Ectodermal cell (in vitro differentiated cells): ENCODE measurements at regions not wholly inside any gene's neighbourhood (a gene's known extent, or its start where the extent isn't known, plus 50 kb on each side); places are given as distances from the start of the nearest gene placed in this dataset.

Experiments used
- H3K27ac ChIP-seq: 2 replicates; pipeline ENCODE4 v1.7.0; 2013; ENCODE audit warnings: mild to moderate bottlenecking, low read depth, low read length; ENCODE audit not compliant: insufficient read depth, poor library complexity, severe bottlenecking
- H3K27me3 ChIP-seq: 2 replicates; pipeline ENCODE4 v1.7.0; 2013; ENCODE audit warnings: mild to moderate bottlenecking, low read length; ENCODE audit not compliant: insufficient read depth, control insufficient read depth, poor library complexity, severe bottlenecking
- H3K36me3 ChIP-seq: one replicate; pipeline ENCODE4 v1.7.0; 2013; ENCODE audit warnings: low read length; ENCODE audit not compliant: control insufficient read depth, insufficient read depth
- H3K4me1 ChIP-seq: one replicate; pipeline ENCODE4 v1.7.0; 2013; ENCODE audit warnings: low read length; ENCODE audit not compliant: control insufficient read depth, insufficient read depth
- H3K4me3 ChIP-seq: 2 replicates; pipeline ENCODE4 v1.7.0; 2013; ENCODE audit warnings: low read depth, low read length, control low read depth; ENCODE audit not compliant: insufficient read depth
- H3K9me3 ChIP-seq: 2 replicates; pipeline ENCODE4 v1.7.0; 2013; ENCODE audit warnings: mild to moderate bottlenecking, low read length, moderate library complexity; ENCODE audit not compliant: control insufficient read depth
- WGBS, 2 experiments: methylation state at CpG; one replicate each; pipeline ENCODE4 v1.1.7; 2013; ENCODE audit warnings: missing lambda C conversion rate in 2 of 2; 5-methylcytosine and 5-hydroxymethylcytosine counted together

DNA sequence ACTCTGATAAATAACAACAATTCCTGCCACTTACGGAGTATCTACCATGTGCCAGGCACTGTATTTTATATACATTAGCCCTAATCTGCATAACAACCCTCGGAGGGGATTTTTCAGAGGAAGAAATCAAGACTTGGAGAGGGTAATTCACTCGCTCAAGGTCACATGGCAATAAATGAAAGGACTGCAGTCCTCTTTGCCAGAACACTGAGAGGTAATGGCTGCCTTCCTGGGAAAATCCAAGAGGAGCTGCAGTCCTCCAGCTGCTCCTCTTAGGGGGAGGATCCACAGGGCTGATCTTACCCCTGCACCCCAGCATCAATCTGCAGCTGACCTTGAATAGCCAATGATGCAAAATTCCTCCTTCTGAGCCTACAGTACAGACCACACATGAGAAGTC, 114.1 kb upstream of the RPL38 start:
- Histone ChIP-seq H3K27ac (no peak overlapping the region), H3K36me3 (no peaks in the 10 kb centered on the region), H3K9me3 (no peaks in the 10 kb centered on the region), H3K4me1 (no peaks in the 10 kb centered on the region), H3K27me3 (no peaks in the 10 kb centered on the region), H3K4me3 (no peak overlapping the region)
- WGBS, 2 experiments, result 91 to 94% methylated on average over 3 of the region's 3 CpGs

GRCh38 chr17:74089869-74090464, 113.5 kb upstream of the RPL38 start:
- Histone ChIP-seq H3K36me3 (no peaks in the 10 kb centered on the region), H3K4me3 (no peak overlapping the region), H3K9me3 (no peaks in the 10 kb centered on the region), H3K27ac (no peak overlapping the region), H3K27me3 (no peaks in the 10 kb centered on the region), H3K4me1 (no peaks in the 10 kb centered on the region)
- 35 to 36% methylated on average over 4 of the region's 4 CpGs for WGBS, 2 experiments

- no peak overlapping the region for H3K27ac ChIP-seq
- no peak overlapping the region for H3K4me3 ChIP-seq
- H3K4me1 ChIP-seq, result peaks cover under 1% of the 10 kb centered on the region
- H3K27me3 ChIP-seq, result no peaks in the 10 kb centered on the region
- H3K36me3 ChIP-seq, result no peaks in the 10 kb centered on the region
- no peaks in the 10 kb centered on the region for H3K9me3 ChIP-seq
Measured at GRCh38 chr17:74094651-74095050, 108.8 kb upstream of the RPL38 start.

DNA sequence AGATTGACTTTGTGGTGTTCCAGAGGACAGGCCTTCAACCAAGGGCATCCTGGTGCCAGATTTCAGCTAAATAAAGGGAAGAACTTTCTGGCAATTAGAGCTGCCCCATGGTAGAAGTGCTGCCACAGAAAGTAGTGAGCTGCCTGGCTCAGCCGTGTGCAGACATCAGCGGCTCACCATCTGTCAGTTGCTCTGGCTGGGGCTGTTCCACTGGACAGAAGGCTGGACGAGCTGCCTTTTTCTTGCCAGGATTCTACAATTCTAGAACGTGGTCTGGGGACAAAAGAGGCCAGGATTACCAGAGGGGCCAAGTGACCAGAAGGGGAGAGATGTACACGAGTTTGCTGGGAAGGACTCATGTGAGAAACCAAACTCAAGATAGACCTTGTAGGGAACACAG, 107.0 kb upstream of the RPL38 start:
- Histone ChIP-seq H3K36me3 (no peaks in the 10 kb centered on the region), H3K4me1 (peaks cover 7% of the 10 kb centered on the region), H3K9me3 (no peaks in the 10 kb centered on the region), H3K27ac (no peak overlapping the region), H3K4me3 (no peak overlapping the region), H3K27me3 (no peaks in the 10 kb centered on the region)
- WGBS, 2 experiments, result 89 to 91% methylated on average over 5 of the region's 5 CpGs

- Histone ChIP-seq H3K4me3 (no peak overlapping the region), H3K36me3 (no peaks in the 10 kb centered on the region), H3K4me1 (peaks cover 7% of the 10 kb centered on the region), H3K27ac (no peak overlapping the region), H3K27me3 (no peaks in the 10 kb centered on the region), H3K9me3 (no peaks in the 10 kb centered on the region)
- WGBS, 2 experiments, result 91% methylated on average over 14 of the region's 14 CpGs
Measured at GRCh38 chr17:74097450-74098135, 105.9 kb upstream of the RPL38 start.

DNA sequence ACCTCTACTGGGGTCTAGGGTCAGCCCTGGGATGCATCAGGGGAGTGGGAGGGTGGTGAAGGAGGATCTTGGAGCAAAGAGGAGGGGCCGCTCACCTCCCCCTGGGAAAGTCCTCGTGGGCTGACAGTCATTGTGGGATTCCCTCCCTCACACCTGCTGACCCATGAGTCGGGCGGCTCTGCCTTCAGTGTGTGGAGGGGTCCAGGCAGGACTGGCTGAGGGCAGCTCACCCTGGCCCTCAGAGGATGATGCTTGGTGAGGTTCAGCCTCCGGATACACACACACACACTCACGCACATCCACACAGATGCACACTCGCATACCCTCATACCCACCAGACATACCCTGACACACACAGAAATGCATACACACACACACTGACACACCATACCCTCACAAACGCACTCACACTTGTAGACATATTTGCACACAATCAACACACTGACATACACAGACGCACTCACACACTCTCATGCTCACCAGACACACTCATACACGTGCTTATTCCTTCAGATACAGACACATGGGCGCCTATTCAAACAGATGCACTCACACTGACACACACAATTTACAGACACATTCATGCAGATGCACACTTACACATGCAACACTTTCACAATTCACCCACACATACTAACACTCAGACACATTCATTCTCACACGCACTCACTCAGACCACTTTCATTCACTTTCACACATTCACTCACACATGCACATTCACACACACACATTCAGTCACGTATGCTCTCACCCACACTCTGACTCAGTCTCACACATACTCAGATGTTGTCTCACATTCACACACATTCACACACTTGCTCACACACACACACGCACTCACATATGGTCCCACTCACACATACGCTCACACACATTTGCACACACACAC, 105.1 kb upstream of the RPL38 start:
- no peaks in the 10 kb centered on the region for H3K9me3 ChIP-seq
- peaks cover 7% of the 10 kb centered on the region for H3K4me1 ChIP-seq
- WGBS, 2 experiments, result 85 to 91% methylated on average over 15 of the region's 15 CpGs
- no peaks in the 10 kb centered on the region for H3K36me3 ChIP-seq
- H3K4me3 ChIP-seq, result no peak overlapping the region
- H3K27ac ChIP-seq, result no peak overlapping the region
- no peaks in the 10 kb centered on the region for H3K27me3 ChIP-seq

DNA sequence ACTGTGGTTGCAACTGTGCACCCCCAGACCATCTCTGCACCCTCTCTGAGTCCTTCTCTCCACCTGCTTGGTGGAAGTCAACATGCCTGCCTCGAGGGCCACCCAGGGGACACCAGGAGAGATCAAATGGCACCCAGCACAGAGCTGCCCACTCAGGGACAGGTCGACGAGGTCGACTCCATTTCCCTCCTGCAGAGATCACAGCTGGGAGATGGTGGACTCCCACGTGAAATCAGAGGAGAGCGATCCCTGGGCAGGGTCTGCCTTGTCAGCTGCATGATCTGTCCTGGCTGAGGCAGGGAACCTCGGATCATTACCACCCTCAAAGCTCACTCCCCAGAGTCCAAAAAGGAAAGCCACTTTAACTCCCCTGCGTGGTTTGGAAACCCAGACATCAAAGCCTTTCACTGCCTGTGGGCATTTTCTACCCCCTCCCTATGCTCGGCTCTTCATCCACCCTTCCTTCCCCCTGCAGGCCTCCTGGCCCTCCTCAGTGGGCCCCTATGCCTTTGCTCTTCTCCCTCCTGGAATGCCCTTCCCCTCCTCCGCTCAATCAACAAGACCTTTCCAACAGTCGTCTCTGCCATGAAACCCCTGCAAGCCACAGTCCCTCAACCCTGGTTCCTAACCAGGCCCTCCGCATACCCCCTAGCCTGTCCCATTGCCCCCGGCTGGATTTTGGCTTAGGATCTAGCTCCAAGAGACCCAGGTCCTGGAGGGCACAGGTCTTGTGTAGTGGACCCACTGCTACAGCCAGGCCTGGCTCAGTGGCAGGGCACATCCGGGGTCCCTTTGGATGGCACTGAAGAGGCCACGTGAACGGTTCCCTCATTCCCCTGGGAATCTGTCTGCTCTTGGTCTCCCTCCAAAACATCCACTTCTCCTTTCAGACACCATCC, 103.8 kb upstream of the RPL38 start:
- Histone ChIP-seq H3K4me1 (peaks cover 7% of the 10 kb centered on the region), H3K27me3 (no peaks in the 10 kb centered on the region), H3K9me3 (no peaks in the 10 kb centered on the region), H3K36me3 (no peaks in the 10 kb centered on the region), H3K4me3 (no peak overlapping the region), H3K27ac (no peak overlapping the region)
- WGBS, 2 experiments, result 69 to 73% methylated on average over 16 of the region's 16 CpGs

DNA sequence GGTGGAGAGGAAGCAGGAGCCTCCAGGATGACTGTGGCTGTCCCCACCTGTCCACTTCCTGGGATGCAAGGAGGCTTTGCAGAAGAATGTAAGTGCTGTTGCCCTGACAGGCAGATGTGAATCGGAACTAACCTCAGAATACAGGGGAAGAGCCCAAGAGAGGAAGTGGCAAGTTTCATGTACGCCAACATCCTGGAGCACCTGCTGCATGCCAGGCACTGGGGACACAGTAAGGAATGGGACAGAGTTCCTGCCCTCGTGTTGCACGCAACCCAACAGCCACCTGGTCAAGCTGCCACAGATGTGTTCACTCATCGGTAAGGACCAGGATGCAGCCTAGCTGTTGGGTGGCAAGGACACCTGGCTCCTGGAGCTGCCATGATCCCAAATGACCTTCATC, 98.6 kb upstream of the RPL38 start:
- Histone ChIP-seq H3K4me3 (no peak overlapping the region), H3K9me3 (no peaks in the 10 kb centered on the region), H3K27me3 (no peaks in the 10 kb centered on the region), H3K27ac (no peak overlapping the region), H3K4me1 (peaks cover 12% of the 10 kb centered on the region), H3K36me3 (no peaks in the 10 kb centered on the region)
- 92 to 94% methylated on average over 5 of the region's 5 CpGs for WGBS, 2 experiments

DNA sequence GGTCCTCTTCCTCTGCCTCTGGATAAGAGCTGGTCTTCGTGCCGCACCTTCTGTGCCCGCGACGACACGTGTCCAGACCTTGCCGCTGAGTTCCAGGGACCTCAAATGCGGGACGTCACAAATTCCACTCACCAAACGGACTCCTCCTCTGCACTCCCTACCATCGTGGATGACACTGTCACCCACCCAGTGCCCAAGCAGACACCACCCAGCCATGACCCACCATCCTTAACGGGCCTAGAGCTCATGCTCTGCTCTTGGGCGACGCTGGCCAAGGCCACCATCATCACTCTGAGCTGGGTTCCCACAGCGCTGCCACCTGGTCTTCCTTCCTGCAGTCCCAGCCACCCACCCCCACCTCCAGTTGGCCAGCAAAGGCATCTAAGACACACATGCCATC, 96.4 kb upstream of the RPL38 start:
- H3K4me1 ChIP-seq, result peaks cover 16% of the 10 kb centered on the region

More for the DNA sequence above, 96.4 kb upstream of the RPL38 start:
- H3K27me3 ChIP-seq, result no peaks in the 10 kb centered on the region
- no peak overlapping the region for H3K27ac ChIP-seq
- WGBS, 2 experiments, result 94 to 95% methylated on average over 15 of the region's 15 CpGs
- H3K4me3 ChIP-seq, result no peak overlapping the region
- H3K9me3 ChIP-seq, result no peaks in the 10 kb centered on the region
- no peaks in the 10 kb centered on the region for H3K36me3 ChIP-seq
